ENCODE measurements at regions not wholly inside any gene's neighbourhood (a gene's known extent, or its start where the extent isn't known, plus 50 kb on each side); places are given as distances from the start of the nearest gene placed in this dataset.
"Not testable (repeated sequence)": the region's sequence is repeated elsewhere in the genome, so short reads cannot be mapped to it uniquely, and the experiment has no call there.

GRCh38 chr4:14921781-14922180 is 80.5 kb upstream of the CPEB2 start:
- TF ChIP-seq POLR2A (IDR thresholded peaks at IDR 0.05) = not testable (repeated sequence)
- TF ChIP-seq, protein P1, sequence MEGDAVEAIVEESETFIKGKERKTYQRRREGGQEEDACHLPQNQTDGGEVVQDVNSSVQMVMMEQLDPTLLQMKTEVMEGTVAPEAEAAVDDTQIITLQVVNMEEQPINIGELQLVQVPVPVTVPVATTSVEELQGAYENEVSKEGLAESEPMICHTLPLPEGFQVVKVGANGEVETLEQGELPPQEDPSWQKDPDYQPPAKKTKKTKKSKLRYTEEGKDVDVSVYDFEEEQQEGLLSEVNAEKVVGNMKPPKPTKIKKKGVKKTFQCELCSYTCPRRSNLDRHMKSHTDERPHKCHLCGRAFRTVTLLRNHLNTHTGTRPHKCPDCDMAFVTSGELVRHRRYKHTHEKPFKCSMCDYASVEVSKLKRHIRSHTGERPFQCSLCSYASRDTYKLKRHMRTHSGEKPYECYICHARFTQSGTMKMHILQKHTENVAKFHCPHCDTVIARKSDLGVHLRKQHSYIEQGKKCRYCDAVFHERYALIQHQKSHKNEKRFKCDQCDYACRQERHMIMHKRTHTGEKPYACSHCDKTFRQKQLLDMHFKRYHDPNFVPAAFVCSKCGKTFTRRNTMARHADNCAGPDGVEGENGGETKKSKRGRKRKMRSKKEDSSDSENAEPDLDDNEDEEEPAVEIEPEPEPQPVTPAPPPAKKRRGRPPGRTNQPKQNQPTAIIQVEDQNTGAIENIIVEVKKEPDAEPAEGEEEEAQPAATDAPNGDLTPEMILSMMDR (IDR thresholded peaks at IDR 0.05) = not testable (repeated sequence)

Data from adrenal gland (tissue), 5 donors.